Breast epithelium (tissue), 3 donors: ENCODE measurements at regions not wholly inside any gene's neighbourhood (a gene's known extent, or its start where the extent isn't known, plus 50 kb on each side); places are given as distances from the start of the nearest gene placed in this dataset.

Source experiments
- CTCF ChIP-seq, 3 donors: fragments of 450-650 bp; IDR thresholded peaks; one replicate each; pipeline ENCODE4 v1.5.1; 2016 to 2017; ENCODE audit warnings: antibody characterized with exemption in 3 of 3, mild to moderate bottlenecking in 3 of 3, moderate library complexity in 3 of 3
- POLR2A ChIP-seq: fragments of 450-650 bp; IDR thresholded peaks from one replicate; pipeline ENCODE4 v1.6.1; 2016; ENCODE audit warnings: antibody characterized with exemption, mild to moderate bottlenecking, moderate library complexity
- POLR2AphosphoS5 ChIP-seq, 3 donors: sonication (generic); formaldehyde crosslinking; IDR thresholded peaks; one replicate each; pipeline ENCODE4 v1.6.1; 2017; ENCODE audit warnings: antibody characterized with exemption in 3 of 3

DNA sequence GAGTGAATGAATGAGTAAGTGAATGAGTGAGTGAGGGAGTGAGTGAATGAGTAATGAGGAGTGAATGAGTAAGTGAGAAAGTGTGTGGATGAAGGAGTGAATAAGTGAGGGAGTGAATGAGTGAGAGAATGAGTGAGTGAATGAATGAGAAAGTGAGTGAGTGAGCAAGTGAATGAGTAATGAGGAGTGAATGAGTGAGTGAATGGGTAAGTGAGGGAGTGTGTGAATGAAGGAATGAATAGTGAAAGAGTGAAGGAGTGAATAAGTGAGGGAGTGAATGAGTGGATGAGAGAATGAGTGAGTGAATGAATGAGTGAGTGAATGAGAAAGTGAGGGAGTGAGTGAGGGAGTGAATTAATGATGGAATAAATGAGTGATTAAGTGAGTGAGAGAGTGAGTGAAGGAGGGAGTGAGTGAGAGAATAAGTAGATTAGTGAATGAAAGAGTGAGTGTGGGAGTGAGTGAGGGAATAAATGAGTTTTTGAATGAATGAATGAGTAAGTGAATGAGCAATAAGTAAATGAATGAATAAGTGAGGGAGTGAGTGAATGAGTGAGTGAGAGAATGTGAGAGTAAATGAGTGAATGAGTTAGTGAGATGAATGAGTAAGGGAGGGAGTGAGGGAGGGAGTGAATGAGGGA lies 364.5 kb downstream of the ADGRD1 start:
- no peak for TF ChIP-seq CTCF (IDR thresholded peaks at IDR 0.05)
- TF ChIP-seq POLR2A = no peak
- no peak for TF ChIP-seq POLR2AphosphoS5 (IDR thresholded peaks at IDR 0.05)
